RWPE2 (cell line): ENCODE measurements at regions not wholly inside any gene's neighbourhood (a gene's known extent, or its start where the extent isn't known, plus 50 kb on each side); places are given as distances from the start of the nearest gene placed in this dataset.

Experiments used
- ATAC-seq: fragments of 200-7000 bp; cut with Tn5 transposase; 3 replicates; pipeline ENCODE4 v1.9.1; 2021; ENCODE audit warnings: low read depth
- DNase-seq: peaks from one replicate; pipeline ENCODE4 v3.0.0-alpha.2; 2020; ENCODE audit warnings: low spot score
- H3K27ac ChIP-seq: fragments of 450-650 bp; 2 replicates; pipeline ENCODE4 v1.5.1; 2017; ENCODE audit warnings: mild to moderate bottlenecking; ENCODE audit not compliant: poor library complexity, severe bottlenecking
- H3K27me3 ChIP-seq: fragments of 250-450 bp; sonication (Bioruptor Pico); 2 replicates; pipeline ENCODE4 v1.5.1; 2021; ENCODE audit warnings: mild to moderate bottlenecking, moderate library complexity; ENCODE audit not compliant: insufficient read depth, poor library complexity, severe bottlenecking
- H3K36me3 ChIP-seq: fragments of 250-450 bp; sonication (Bioruptor Pico); 2 replicates; pipeline ENCODE4 v1.5.1; 2020; ENCODE audit warnings: low read depth, mild to moderate bottlenecking, moderate library complexity
- H3K4me1 ChIP-seq: fragments of 250-450 bp; sonication (Bioruptor Pico); 2 replicates; pipeline ENCODE4 v1.5.1; 2021; ENCODE audit warnings: mild to moderate bottlenecking, moderate library complexity; ENCODE audit not compliant: insufficient read depth, poor library complexity, severe bottlenecking
- H3K4me3 ChIP-seq: fragments of 250-450 bp; sonication (Bioruptor Pico); 2 replicates; pipeline ENCODE4 v1.5.1; 2021; ENCODE audit warnings: mild to moderate bottlenecking, moderate library complexity; ENCODE audit not compliant: severe bottlenecking
- H3K9me3 ChIP-seq: fragments of 250-450 bp; sonication (Bioruptor Pico); 2 replicates; pipeline ENCODE4 v1.5.1; 2021; ENCODE audit warnings: mild to moderate bottlenecking, moderate library complexity; ENCODE audit not compliant: severe bottlenecking
- TF ChIP-seq, protein P1 (sequence below): fragments of 450-650 bp; IDR thresholded peaks from one replicate; pipeline ENCODE4 v1.5.1; 2017; ENCODE audit warnings: mild to moderate bottlenecking, moderate library complexity; ENCODE audit not compliant: poor library complexity, severe bottlenecking

DNA sequence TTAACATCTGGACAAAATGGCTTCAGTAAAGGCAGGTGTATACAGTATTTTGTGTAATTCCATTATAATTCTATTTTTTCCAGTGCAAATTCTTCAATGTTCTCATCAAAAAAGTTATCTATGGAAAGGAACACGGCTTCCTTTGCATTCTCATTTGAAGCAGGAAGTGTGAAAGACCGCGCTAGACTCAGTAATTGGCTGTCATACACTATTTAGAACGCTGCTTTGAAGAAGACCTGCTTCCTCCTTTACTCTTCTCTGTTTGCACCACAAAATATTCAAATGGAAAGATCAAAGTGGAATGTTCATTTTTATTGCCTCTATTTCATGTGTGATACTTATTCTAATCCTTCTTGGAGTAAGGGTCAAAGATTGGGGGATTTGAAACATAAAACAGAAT lies 883.7 kb downstream of the TSN start:
- Histone ChIP-seq H3K27me3 (no peaks in the 10 kb centered on the region), H3K4me3 (no peak overlapping the region), H3K36me3 (no peaks in the 10 kb centered on the region), H3K9me3 (no peaks in the 10 kb centered on the region), H3K27ac (no peak overlapping the region), H3K4me1 (peaks cover 26% of the 10 kb centered on the region)
- ATAC-seq = no peak
- DNase-seq = no peak
- TF ChIP-seq, protein P1, sequence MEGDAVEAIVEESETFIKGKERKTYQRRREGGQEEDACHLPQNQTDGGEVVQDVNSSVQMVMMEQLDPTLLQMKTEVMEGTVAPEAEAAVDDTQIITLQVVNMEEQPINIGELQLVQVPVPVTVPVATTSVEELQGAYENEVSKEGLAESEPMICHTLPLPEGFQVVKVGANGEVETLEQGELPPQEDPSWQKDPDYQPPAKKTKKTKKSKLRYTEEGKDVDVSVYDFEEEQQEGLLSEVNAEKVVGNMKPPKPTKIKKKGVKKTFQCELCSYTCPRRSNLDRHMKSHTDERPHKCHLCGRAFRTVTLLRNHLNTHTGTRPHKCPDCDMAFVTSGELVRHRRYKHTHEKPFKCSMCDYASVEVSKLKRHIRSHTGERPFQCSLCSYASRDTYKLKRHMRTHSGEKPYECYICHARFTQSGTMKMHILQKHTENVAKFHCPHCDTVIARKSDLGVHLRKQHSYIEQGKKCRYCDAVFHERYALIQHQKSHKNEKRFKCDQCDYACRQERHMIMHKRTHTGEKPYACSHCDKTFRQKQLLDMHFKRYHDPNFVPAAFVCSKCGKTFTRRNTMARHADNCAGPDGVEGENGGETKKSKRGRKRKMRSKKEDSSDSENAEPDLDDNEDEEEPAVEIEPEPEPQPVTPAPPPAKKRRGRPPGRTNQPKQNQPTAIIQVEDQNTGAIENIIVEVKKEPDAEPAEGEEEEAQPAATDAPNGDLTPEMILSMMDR = no peak

- H3K36me3 ChIP-seq = no peaks in the 10 kb centered on the region
- DNase-seq (no peak), ATAC-seq (no peak)
- H3K9me3 ChIP-seq = no peaks in the 10 kb centered on the region
- H3K27me3 ChIP-seq = no peaks in the 10 kb centered on the region
- TF ChIP-seq, protein P1 = no peak
- no peak overlapping the region for H3K27ac ChIP-seq
- H3K4me3 ChIP-seq = no peak overlapping the region
- H3K4me1 ChIP-seq = peaks cover 23% of the 10 kb centered on the region
Measured at GRCh38 chr2:122639711-122640110, 884.3 kb downstream of the TSN start.

DNA sequence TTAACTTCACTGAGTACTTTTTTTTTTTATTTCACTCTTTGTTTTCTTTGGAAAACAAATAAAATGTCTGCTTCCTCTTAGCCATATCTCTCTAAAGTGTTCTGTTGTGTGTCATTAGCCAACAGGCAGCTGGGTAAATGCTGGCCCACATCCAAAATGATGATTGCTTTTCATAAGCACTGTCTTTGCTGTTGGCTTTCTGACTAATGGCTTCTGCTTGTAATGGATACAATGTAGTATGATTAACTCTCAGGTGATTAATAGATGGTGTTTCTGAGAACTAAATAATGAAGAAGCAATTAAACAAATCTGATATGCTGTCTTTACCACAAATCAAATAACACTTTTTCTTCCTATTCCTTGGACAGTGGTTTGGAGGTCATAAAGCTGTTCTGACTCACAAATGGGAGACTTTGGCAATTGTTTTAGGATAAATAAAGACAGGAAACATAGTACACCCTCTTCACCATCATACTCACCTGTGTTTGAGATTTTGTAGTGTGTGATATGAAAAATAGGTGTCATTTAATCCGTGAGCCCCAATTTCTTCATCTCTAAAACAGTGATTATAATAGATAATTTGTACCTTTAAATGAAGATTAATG lies 888.4 kb downstream of the TSN start:
- peaks cover 2% of the 10 kb centered on the region for H3K27me3 ChIP-seq
- H3K4me1 ChIP-seq = peaks cover 13% of the 10 kb centered on the region
- no peaks in the 10 kb centered on the region for H3K36me3 ChIP-seq
- peak overlapping the region; percentile 65 for H3K27ac ChIP-seq
- TF ChIP-seq, protein P1 = no peak
- no peaks in the 10 kb centered on the region for H3K9me3 ChIP-seq
- no peak overlapping the region for H3K4me3 ChIP-seq
- DNase-seq = peak; percentile 75
- ATAC-seq = peak; percentile 95

DNA sequence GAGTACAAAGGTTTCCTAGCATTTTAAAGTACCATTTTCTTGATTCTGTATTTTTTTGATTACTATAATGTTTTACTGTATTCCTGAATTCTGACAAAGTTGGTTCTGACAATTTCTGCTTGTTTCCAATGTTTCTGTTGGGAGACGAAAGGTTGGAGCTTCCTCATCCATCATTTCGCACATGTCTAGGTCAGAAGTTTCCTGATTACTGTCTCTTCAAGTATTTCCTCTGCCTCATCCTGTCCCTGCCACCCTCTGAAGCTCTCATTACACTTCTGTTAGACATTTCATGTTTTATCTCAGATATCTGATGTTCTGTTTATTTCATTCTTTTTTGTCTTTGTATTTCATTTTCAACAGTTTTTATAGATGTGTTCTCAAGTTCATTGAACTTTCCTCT lies 895.8 kb downstream of the TSN start:
- peaks cover 2% of the 10 kb centered on the region for H3K27me3 ChIP-seq
- H3K27ac ChIP-seq = no peak overlapping the region
- H3K9me3 ChIP-seq = no peaks in the 10 kb centered on the region
- H3K4me3 ChIP-seq = no peak overlapping the region
- ATAC-seq = no peak
- DNase-seq = no peak
- no peaks in the 10 kb centered on the region for H3K4me1 ChIP-seq
- no peaks in the 10 kb centered on the region for H3K36me3 ChIP-seq
- TF ChIP-seq, protein P1 = no peak

DNA sequence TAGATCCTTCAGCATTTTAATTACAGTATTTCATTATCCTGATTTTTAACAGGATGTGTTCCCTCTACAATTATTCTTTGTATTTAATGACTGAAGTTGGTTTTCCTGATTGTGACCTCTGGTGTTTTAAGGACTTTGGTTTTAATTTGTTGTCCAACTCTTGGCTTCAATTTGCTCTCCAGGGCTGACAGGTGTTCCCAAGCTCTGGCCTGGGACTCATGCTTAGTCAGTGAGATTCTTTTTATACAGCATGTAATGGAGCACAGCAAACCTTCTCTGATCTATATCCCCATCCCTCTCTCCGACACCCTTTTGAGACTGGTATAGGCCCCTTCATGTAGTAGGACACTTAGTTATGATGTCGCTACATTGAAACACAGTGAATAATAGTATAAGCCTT lies 896.3 kb downstream of the TSN start:
- Histone ChIP-seq H3K27me3 (peaks cover 2% of the 10 kb centered on the region), H3K4me1 (no peaks in the 10 kb centered on the region), H3K27ac (no peak overlapping the region), H3K36me3 (no peaks in the 10 kb centered on the region), H3K9me3 (no peaks in the 10 kb centered on the region), H3K4me3 (no peak overlapping the region)
- DNase-seq (no peak), ATAC-seq (no peak)
- TF ChIP-seq, protein P1 = no peak
